ENCODE measurements at regions not wholly inside any gene's neighbourhood (a gene's known extent, or its start where the extent isn't known, plus 50 kb on each side); places are given as distances from the start of the nearest gene placed in this dataset.
"Not testable (repeated sequence)": the region's sequence is repeated elsewhere in the genome, so short reads cannot be mapped to it uniquely, and the experiment has no call there.

GRCh38 chr5:118293378-118293777 lies 695.0 kb downstream of the DTWD2 start:
- Histone ChIP-seq H3K27me3 (no peaks in the 10 kb centered on the region), H2AFZ (replicated peaks) (no peak overlapping the region), H3K9ac (no peak overlapping the region), H4K20me1 (ENCODE audit: low read depth) (no peaks in the 10 kb centered on the region), H3F3A (ENCODE audit: low read depth) (no peaks in the 10 kb centered on the region), H3K79me2 (ENCODE audit: low read depth) (no peaks in the 10 kb centered on the region), H3K4me2 (no peak overlapping the region), H3K36me3 (no peaks in the 10 kb centered on the region), H3K27ac (no peak overlapping the region), H3K9me3 (ENCODE audit: low read depth) (no peaks in the 10 kb centered on the region), H3K4me3 (no peak overlapping the region), H3K4me1 (no peaks in the 10 kb centered on the region)
- Mint-ChIP-seq H3K4me3 (no peak overlapping the region), H3K36me3 (no peaks in the 10 kb centered on the region), H3K27me3 (ENCODE audit: insufficient read depth, low read depth) (peaks cover 2% of the 10 kb centered on the region), H3K9me3 (no peaks in the 10 kb centered on the region), H3K27ac (no peak overlapping the region), H3K4me1 (peaks cover 3% of the 10 kb centered on the region)
- no peak for DNase-seq (ENCODE audit: low spot score)
- TF ChIP-seq EZH2 (IDR thresholded peaks at IDR 0.05) (no peak), EZH2phosphoT487 (IDR thresholded peaks at IDR 0.05) (no peak)
- TF ChIP-seq, protein P1, sequence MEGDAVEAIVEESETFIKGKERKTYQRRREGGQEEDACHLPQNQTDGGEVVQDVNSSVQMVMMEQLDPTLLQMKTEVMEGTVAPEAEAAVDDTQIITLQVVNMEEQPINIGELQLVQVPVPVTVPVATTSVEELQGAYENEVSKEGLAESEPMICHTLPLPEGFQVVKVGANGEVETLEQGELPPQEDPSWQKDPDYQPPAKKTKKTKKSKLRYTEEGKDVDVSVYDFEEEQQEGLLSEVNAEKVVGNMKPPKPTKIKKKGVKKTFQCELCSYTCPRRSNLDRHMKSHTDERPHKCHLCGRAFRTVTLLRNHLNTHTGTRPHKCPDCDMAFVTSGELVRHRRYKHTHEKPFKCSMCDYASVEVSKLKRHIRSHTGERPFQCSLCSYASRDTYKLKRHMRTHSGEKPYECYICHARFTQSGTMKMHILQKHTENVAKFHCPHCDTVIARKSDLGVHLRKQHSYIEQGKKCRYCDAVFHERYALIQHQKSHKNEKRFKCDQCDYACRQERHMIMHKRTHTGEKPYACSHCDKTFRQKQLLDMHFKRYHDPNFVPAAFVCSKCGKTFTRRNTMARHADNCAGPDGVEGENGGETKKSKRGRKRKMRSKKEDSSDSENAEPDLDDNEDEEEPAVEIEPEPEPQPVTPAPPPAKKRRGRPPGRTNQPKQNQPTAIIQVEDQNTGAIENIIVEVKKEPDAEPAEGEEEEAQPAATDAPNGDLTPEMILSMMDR (IDR thresholded peaks at IDR 0.05), result no peak

DNA sequence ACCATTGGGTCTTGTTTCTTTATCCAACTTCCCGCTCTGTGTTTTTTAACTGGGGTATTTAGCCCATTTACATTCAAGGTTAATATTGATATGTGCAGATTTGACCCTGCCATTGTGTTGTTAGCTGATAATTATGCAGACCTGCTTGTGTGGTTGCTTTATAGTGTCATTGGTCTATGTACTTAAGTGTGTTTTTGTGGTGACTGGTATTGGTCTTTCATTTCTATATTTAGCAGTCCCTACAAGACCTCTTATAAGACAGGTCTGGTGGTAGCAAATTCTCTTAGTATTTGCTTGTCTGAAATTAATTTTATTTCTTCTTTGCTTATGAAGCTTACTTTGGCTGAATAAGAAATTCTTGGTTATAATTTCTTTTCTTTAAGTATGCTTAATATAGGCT lies 698.1 kb downstream of the DTWD2 start:
- peaks cover 3% of the 10 kb centered on the region for H3K4me1 Mint-ChIP-seq
- H3K36me3 Mint-ChIP-seq, result no peaks in the 10 kb centered on the region
- H3K79me2 ChIP-seq (ENCODE audit: low read depth), result no peaks in the 10 kb centered on the region
- no peak overlapping the region for H3K4me2 ChIP-seq
- no peaks in the 10 kb centered on the region for H3F3A ChIP-seq (ENCODE audit: low read depth)
- no peak overlapping the region for H2AFZ ChIP-seq (replicated peaks)
- H3K9me3 Mint-ChIP-seq, result no peaks in the 10 kb centered on the region
- no peak overlapping the region for H3K4me3 Mint-ChIP-seq
- peaks cover 2% of the 10 kb centered on the region for H3K27me3 Mint-ChIP-seq (ENCODE audit: insufficient read depth, low read depth)
- no peak for DNase-seq (ENCODE audit: low spot score)
- no peaks in the 10 kb centered on the region for H3K9me3 ChIP-seq (ENCODE audit: low read depth)
- H3K27me3 ChIP-seq, result no peaks in the 10 kb centered on the region
- TF ChIP-seq, protein P1 (IDR thresholded peaks at IDR 0.05), result no peak
- TF ChIP-seq EZH2 (IDR thresholded peaks at IDR 0.05) (no peak), EZH2phosphoT487 (IDR thresholded peaks at IDR 0.05) (no peak)
- no peak overlapping the region for H3K27ac Mint-ChIP-seq
- no peaks in the 10 kb centered on the region for H3K4me1 ChIP-seq
- H3K27ac ChIP-seq, result no peak overlapping the region
- no peaks in the 10 kb centered on the region for H3K36me3 ChIP-seq
- H3K4me3 ChIP-seq, result no peak overlapping the region
- H4K20me1 ChIP-seq (ENCODE audit: low read depth), result no peaks in the 10 kb centered on the region
- no peak overlapping the region for H3K9ac ChIP-seq

- H3F3A ChIP-seq (ENCODE audit: low read depth); H3K4me1 ChIP-seq; H3K27ac ChIP-seq; H3K4me3 Mint-ChIP-seq; DNase-seq (ENCODE audit: low spot score); H3K9me3 Mint-ChIP-seq; H3K4me3 ChIP-seq; H4K20me1 ChIP-seq (ENCODE audit: low read depth); H3K79me2 ChIP-seq (ENCODE audit: low read depth); H3K36me3 Mint-ChIP-seq; H3K27me3 ChIP-seq; H3K4me1 Mint-ChIP-seq; H3K27me3 Mint-ChIP-seq (ENCODE audit: insufficient read depth, low read depth); H3K9ac ChIP-seq; H3K36me3 ChIP-seq; H3K27ac Mint-ChIP-seq; H3K9me3 ChIP-seq (ENCODE audit: low read depth); H3K4me2 ChIP-seq; H2AFZ ChIP-seq (replicated peaks): not testable (repeated sequence)
Measured at GRCh38 chr5:118284230-118284629, 704.1 kb downstream of the DTWD2 start.

DNA sequence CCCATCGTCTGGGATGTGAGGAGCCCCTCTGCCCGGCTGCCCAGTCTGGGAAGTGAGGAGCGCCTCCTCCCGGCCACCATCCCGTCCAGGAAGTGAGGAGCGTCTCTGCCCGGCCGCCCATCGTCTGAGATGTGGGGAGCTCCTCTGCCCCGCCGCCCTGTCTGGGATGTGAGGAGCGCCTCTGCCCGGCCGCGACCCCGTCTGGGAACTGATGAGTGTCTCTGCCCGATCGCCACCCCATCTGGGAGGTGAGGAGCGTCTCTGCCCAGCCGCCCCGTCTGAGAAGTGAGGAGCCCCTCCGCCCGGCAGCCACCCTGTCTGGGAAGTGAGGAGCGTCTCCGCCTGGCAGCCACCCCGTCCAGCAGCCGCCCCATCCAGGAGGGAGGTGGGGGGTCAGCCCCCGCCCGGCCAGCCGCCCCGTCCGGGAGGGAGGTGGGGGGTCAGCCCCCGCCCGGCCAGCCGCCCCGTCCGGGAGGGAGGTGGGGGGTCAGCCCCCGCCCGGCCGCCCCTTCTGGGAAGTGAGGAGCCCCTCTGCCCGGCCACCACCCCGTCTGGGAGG lies 705.8 kb downstream of the DTWD2 start:
- H3K36me3 Mint-ChIP-seq; H3F3A ChIP-seq (ENCODE audit: low read depth); H3K27me3 Mint-ChIP-seq (ENCODE audit: insufficient read depth, low read depth); H3K9me3 Mint-ChIP-seq; H3K4me1 Mint-ChIP-seq; H3K9ac ChIP-seq; H3K4me2 ChIP-seq; H2AFZ ChIP-seq (replicated peaks); DNase-seq (ENCODE audit: low spot score); H3K27ac Mint-ChIP-seq; H3K4me3 Mint-ChIP-seq; H3K79me2 ChIP-seq (ENCODE audit: low read depth); H4K20me1 ChIP-seq (ENCODE audit: low read depth); H3K4me1 ChIP-seq; H3K4me3 ChIP-seq; H3K27me3 ChIP-seq; H3K27ac ChIP-seq; H3K36me3 ChIP-seq; H3K9me3 ChIP-seq (ENCODE audit: low read depth): not testable (repeated sequence)

Measured in neural progenitor cell (in vitro differentiated cells).